ENCODE measurements at regions not wholly inside any gene's neighbourhood (a gene's known extent, or its start where the extent isn't known, plus 50 kb on each side); places are given as distances from the start of the nearest gene placed in this dataset.

DNA sequence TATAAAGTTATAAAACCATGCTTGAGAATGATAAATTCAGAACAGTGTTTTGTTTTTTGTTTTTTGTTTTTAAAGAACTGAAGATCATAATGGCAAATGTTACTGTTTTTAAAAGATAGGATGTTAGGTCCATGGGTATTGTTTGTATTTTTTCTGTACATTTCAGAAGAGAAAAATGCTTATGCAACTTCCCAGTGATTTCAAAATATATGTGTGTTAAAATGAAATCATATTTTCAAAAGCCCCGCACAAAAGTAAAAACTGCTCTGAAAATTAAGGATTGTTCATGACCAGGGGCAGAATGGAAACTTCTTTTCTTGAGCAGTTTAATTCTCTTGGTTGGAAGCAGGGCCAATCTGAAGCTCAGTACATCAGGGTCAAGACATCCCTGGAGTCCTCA, 109.2 kb upstream of the SIRPG start (continued):
- TF ChIP-seq PRDM15 (CRISPR knock-in tag; IDR thresholded peaks at IDR 0.05) (no peak), ZNF644 (CRISPR knock-in tag; IDR thresholded peaks at IDR 0.05; ENCODE audit: low read depth) (no peak), HNRNPH1 (optimal IDR thresholded peaks at IDR 0.05; ENCODE audit: low read depth, low read length) (no peak), DBP (CRISPR knock-in tag; IDR thresholded peaks at IDR 0.05; ENCODE audit: not compliant biosample characterization) (no peak), FOXC1 (CRISPR knock-in tag; IDR thresholded peaks at IDR 0.05; ENCODE audit: borderline replicate concordance) (no peak), ZNF343 (CRISPR knock-in tag; IDR thresholded peaks at IDR 0.05) (no peak), ZNF75D (CRISPR knock-in tag; IDR thresholded peaks at IDR 0.05; ENCODE audit: borderline replicate concordance) (no peak), PPARG (CRISPR knock-in tag; conservative IDR thresholded peaks at IDR 0.05) (no peak)
- TF ChIP-seq, protein P1, sequence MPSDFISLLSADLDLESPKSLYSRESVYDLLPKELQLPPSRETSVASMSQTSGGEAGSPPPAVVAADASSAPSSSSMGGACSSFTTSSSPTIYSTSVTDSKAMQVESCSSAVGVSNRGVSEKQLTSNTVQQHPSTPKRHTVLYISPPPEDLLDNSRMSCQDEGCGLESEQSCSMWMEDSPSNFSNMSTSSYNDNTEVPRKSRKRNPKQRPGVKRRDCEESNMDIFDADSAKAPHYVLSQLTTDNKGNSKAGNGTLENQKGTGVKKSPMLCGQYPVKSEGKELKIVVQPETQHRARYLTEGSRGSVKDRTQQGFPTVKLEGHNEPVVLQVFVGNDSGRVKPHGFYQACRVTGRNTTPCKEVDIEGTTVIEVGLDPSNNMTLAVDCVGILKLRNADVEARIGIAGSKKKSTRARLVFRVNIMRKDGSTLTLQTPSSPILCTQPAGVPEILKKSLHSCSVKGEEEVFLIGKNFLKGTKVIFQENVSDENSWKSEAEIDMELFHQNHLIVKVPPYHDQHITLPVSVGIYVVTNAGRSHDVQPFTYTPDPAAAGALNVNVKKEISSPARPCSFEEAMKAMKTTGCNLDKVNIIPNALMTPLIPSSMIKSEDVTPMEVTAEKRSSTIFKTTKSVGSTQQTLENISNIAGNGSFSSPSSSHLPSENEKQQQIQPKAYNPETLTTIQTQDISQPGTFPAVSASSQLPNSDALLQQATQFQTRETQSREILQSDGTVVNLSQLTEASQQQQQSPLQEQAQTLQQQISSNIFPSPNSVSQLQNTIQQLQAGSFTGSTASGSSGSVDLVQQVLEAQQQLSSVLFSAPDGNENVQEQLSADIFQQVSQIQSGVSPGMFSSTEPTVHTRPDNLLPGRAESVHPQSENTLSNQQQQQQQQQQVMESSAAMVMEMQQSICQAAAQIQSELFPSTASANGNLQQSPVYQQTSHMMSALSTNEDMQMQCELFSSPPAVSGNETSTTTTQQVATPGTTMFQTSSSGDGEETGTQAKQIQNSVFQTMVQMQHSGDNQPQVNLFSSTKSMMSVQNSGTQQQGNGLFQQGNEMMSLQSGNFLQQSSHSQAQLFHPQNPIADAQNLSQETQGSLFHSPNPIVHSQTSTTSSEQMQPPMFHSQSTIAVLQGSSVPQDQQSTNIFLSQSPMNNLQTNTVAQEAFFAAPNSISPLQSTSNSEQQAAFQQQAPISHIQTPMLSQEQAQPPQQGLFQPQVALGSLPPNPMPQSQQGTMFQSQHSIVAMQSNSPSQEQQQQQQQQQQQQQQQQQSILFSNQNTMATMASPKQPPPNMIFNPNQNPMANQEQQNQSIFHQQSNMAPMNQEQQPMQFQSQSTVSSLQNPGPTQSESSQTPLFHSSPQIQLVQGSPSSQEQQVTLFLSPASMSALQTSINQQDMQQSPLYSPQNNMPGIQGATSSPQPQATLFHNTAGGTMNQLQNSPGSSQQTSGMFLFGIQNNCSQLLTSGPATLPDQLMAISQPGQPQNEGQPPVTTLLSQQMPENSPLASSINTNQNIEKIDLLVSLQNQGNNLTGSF (CRISPR knock-in tag; IDR thresholded peaks at IDR 0.05), result no peak

Measured in HepG2 (cell line).